ENCODE measurements at regions not wholly inside any gene's neighbourhood (a gene's known extent, or its start where the extent isn't known, plus 50 kb on each side); places are given as distances from the start of the nearest gene placed in this dataset.

DNA sequence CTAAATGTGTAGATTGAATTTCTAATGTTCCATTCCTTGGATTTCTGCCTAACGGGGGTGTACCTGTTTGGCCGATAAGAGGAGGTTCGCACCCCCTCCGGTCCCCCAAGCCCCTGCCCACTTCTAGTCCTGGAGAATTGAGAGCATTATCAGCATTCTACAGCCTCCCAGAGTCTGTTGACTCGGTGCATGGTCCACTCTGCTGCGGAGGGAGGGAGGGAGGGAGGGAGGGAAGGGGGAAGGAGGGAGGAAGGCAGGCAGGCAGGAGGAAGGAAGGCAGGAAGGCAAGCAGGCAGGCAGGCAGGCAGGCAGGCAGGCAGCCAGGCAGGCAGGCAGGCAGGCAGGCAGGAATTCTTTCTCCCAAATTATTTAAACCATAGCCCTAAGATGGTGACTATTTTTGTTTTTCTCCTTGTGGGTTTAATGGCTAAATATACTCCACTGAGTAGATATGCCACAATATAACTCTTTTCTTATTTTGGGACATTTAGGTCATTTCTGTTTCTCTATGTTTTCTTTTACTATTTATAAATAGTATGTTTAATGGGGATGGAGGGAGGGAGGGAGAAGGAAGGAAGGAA lies 69.5 kb upstream of the CHST15 start:
- H3K27ac ChIP-seq = no peak overlapping the region

DNA sequence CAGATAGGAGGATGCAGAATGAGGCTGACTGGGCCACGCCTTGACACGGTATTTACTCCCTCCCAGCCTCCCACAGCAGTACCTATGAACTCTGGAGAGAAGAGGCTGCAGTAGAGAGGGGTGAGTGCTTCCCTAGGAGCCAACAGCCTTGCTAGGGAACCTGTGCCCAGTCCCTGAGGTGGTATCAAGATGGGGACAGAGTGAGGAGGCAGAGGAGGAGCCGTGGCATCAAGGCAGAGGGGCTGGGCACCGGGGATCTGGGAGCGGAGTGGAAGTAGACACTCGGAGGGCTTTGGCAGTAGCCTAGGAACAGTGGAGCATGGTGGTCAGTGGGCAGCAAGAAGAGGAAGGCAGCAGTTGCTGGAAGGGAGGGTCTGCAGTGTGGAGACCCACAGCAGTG lies 68.7 kb upstream of the CHST15 start:
- DNase-seq (ENCODE audit: low spot score) = no peak
- H3K36me3 ChIP-seq (replicated peaks; ENCODE audit: insufficient read depth, low read depth) = no peaks in the 10 kb centered on the region
- no peaks in the 10 kb centered on the region for H3K9me2 ChIP-seq (replicated peaks; ENCODE audit: insufficient read depth)
- H2AFZ ChIP-seq = no peak overlapping the region
- no peak overlapping the region for H3K4me2 ChIP-seq
- TF ChIP-seq EZH2phosphoT487 (IDR thresholded peaks at IDR 0.05; ENCODE audit: low read depth, severe bottlenecking, unreplicated experiment) = no peak
- TF ChIP-seq EZH2 (IDR thresholded peaks at IDR 0.05; ENCODE audit: borderline replicate concordance) = no peak
- TF ChIP-seq, protein P1, sequence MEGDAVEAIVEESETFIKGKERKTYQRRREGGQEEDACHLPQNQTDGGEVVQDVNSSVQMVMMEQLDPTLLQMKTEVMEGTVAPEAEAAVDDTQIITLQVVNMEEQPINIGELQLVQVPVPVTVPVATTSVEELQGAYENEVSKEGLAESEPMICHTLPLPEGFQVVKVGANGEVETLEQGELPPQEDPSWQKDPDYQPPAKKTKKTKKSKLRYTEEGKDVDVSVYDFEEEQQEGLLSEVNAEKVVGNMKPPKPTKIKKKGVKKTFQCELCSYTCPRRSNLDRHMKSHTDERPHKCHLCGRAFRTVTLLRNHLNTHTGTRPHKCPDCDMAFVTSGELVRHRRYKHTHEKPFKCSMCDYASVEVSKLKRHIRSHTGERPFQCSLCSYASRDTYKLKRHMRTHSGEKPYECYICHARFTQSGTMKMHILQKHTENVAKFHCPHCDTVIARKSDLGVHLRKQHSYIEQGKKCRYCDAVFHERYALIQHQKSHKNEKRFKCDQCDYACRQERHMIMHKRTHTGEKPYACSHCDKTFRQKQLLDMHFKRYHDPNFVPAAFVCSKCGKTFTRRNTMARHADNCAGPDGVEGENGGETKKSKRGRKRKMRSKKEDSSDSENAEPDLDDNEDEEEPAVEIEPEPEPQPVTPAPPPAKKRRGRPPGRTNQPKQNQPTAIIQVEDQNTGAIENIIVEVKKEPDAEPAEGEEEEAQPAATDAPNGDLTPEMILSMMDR (IDR thresholded peaks at IDR 0.05; ENCODE audit: poor library complexity) = no peak
- H3K27ac ChIP-seq = no peak overlapping the region
- no peaks in the 10 kb centered on the region for H4K20me1 ChIP-seq (ENCODE audit: insufficient read depth, poor library complexity, severe bottlenecking)
- no peak overlapping the region for H3K4me3 ChIP-seq
- no peaks in the 10 kb centered on the region for H3K4me1 ChIP-seq (ENCODE audit: insufficient read depth)
- 95% methylated on average over 6 of the region's 6 CpGs for WGBS (ENCODE audit: low lambda C conversion rate, missing lambda C conversion rate)
- no peaks in the 10 kb centered on the region for H3K9me3 ChIP-seq (ENCODE audit: low read depth)
- no peaks in the 10 kb centered on the region for H3K79me2 ChIP-seq
- no peaks in the 10 kb centered on the region for H3K27me3 ChIP-seq

More for the DNA sequence above, 69.5 kb upstream of the CHST15 start:
- H3K4me2 ChIP-seq = no peak overlapping the region
- H3K9me2 ChIP-seq (replicated peaks; ENCODE audit: insufficient read depth) = no peaks in the 10 kb centered on the region
- H3K27me3 ChIP-seq = no peaks in the 10 kb centered on the region
- no peaks in the 10 kb centered on the region for H3K79me2 ChIP-seq
- DNase-seq (ENCODE audit: low spot score) = no peak
- 65% methylated on average over 6 of the region's 6 CpGs for WGBS (ENCODE audit: low lambda C conversion rate, missing lambda C conversion rate)
- no peaks in the 10 kb centered on the region for H3K4me1 ChIP-seq (ENCODE audit: insufficient read depth)
- H2AFZ ChIP-seq = no peak overlapping the region
- H3K9me3 ChIP-seq (ENCODE audit: low read depth) = no peaks in the 10 kb centered on the region
- H4K20me1 ChIP-seq (ENCODE audit: insufficient read depth, poor library complexity, severe bottlenecking) = no peaks in the 10 kb centered on the region
- no peak overlapping the region for H3K4me3 ChIP-seq
- TF ChIP-seq EZH2 (IDR thresholded peaks at IDR 0.05; ENCODE audit: borderline replicate concordance) (no peak), EZH2phosphoT487 (IDR thresholded peaks at IDR 0.05; ENCODE audit: low read depth, severe bottlenecking, unreplicated experiment) (no peak)
- TF ChIP-seq, protein P1 (IDR thresholded peaks at IDR 0.05; ENCODE audit: poor library complexity) = no peak
- H3K36me3 ChIP-seq (replicated peaks; ENCODE audit: insufficient read depth, low read depth) = no peaks in the 10 kb centered on the region

DNA sequence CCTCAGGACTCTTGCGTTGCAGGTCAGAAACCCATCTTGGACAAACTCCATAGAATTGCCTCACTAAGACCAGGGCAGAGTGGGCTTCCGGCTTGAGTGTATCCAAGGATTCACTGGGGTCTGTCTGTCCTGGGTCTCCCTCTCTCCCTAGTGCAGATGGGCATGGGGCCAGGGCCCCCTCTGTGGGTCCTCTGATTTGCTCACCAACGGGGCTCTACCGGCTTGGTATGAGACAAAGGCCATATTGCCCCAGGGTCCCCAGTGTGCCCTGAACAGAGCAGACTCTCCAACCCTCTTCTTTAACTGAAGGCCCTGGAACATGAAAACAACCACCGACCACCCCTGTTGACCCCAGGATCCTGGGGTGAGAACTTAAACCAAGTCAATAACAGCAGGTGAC lies 68.2 kb upstream of the CHST15 start:
- 89% methylated on average over 5 of the region's 5 CpGs for WGBS (ENCODE audit: low lambda C conversion rate, missing lambda C conversion rate)
- Histone ChIP-seq H3K79me2 (no peaks in the 10 kb centered on the region), H2AFZ (no peak overlapping the region), H3K9me3 (ENCODE audit: low read depth) (no peaks in the 10 kb centered on the region), H3K27ac (no peak overlapping the region), H4K20me1 (ENCODE audit: insufficient read depth, poor library complexity, severe bottlenecking) (no peaks in the 10 kb centered on the region), H3K4me1 (ENCODE audit: insufficient read depth) (no peaks in the 10 kb centered on the region), H3K4me3 (no peak overlapping the region), H3K36me3 (replicated peaks; ENCODE audit: insufficient read depth, low read depth) (no peaks in the 10 kb centered on the region), H3K9me2 (replicated peaks; ENCODE audit: insufficient read depth) (no peaks in the 10 kb centered on the region), H3K27me3 (no peaks in the 10 kb centered on the region), H3K4me2 (no peak overlapping the region)
- DNase-seq (ENCODE audit: low spot score) = no peak
- TF ChIP-seq EZH2 (IDR thresholded peaks at IDR 0.05; ENCODE audit: borderline replicate concordance) = no peak
- TF ChIP-seq, protein P1 (IDR thresholded peaks at IDR 0.05; ENCODE audit: poor library complexity) = no peak
- TF ChIP-seq EZH2phosphoT487 (IDR thresholded peaks at IDR 0.05; ENCODE audit: low read depth, severe bottlenecking, unreplicated experiment) = no peak
